ENCODE measurements at regions not wholly inside any gene's neighbourhood (a gene's known extent, or its start where the extent isn't known, plus 50 kb on each side); places are given as distances from the start of the nearest gene placed in this dataset.

DNA sequence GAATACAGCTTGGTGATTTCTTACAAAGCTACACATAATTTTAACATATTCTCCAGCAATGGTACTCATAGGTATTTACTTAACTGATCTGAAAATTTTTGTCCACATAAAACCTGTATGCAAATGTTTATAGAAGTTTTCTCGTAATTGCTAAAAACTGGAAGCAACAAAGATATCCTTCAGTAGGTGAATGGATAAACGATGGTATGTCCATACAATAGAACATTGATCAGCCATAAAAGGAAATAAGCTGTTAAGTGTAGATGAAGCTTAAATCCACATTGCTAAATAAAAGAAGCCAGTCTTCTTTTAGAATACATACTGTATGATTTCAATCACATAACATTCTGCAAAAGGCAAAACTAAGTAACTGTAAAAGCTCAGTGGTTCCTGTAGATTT lies 224.8 kb upstream of the DPYD start:
- DNase-seq (ENCODE audit: low spot score in 2 of 2), result no peak
- Histone ChIP-seq H3K36me3 (no peaks in the 10 kb centered on the region), H3K27ac (no peak overlapping the region), H3K4me1 (no peaks in the 10 kb centered on the region), H3K9me3 (peaks cover 0 to 15% of the 10 kb centered on the region in 2 donors), H3K27me3 (no peaks in the 10 kb centered on the region), H3K4me3 (no peak overlapping the region)
- intact Hi-C loops (cut with DNase I; ENCODE audit: low total_unique reads), result no loop called here
- TF ChIP-seq, protein P1, sequence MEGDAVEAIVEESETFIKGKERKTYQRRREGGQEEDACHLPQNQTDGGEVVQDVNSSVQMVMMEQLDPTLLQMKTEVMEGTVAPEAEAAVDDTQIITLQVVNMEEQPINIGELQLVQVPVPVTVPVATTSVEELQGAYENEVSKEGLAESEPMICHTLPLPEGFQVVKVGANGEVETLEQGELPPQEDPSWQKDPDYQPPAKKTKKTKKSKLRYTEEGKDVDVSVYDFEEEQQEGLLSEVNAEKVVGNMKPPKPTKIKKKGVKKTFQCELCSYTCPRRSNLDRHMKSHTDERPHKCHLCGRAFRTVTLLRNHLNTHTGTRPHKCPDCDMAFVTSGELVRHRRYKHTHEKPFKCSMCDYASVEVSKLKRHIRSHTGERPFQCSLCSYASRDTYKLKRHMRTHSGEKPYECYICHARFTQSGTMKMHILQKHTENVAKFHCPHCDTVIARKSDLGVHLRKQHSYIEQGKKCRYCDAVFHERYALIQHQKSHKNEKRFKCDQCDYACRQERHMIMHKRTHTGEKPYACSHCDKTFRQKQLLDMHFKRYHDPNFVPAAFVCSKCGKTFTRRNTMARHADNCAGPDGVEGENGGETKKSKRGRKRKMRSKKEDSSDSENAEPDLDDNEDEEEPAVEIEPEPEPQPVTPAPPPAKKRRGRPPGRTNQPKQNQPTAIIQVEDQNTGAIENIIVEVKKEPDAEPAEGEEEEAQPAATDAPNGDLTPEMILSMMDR (IDR thresholded peaks at IDR 0.05), result no peak
- TF ChIP-seq POLR2A (IDR thresholded peaks at IDR 0.05) (no peak), POLR2AphosphoS5 (IDR thresholded peaks at IDR 0.05) (no peak)

DNA sequence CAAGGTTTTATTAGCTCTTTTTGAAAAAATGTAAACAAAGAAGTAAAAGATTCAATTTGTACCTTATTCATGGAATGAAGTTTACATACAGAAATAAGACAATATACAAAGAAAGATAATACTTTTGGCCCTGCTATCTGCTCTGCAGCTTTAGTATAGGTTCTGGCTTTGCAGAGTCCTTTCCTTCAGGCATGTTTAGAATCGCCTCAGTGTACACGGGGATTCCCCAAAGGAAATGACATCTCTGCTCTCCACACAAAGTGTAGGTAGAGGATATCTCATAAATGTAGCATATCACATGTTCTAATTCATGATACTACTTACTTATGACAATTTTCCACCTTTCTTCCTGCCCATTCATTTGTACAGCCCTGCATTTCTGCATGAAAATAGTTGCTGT lies 222.6 kb upstream of the DPYD start:
- TF ChIP-seq POLR2A (IDR thresholded peaks at IDR 0.05) (no peak), POLR2AphosphoS5 (IDR thresholded peaks at IDR 0.05) (no peak)
- TF ChIP-seq, protein P1 (IDR thresholded peaks at IDR 0.05), result no peak
- DNase-seq (ENCODE audit: low spot score in 2 of 2), result no peak
- Histone ChIP-seq H3K27me3 (no peaks in the 10 kb centered on the region), H3K27ac (no peak overlapping the region), H3K4me1 (no peaks in the 10 kb centered on the region), H3K9me3 (peaks cover 0 to 3% of the 10 kb centered on the region in 2 donors), H3K36me3 (no peaks in the 10 kb centered on the region), H3K4me3 (no peak overlapping the region)
- intact Hi-C loops (cut with DNase I; ENCODE audit: low total_unique reads), result no loop called here

GRCh38 chr1:98133131-98133530 lies 212.3 kb upstream of the DPYD start:
- Histone ChIP-seq H3K27ac (no peak overlapping the region), H3K4me3 (no peak overlapping the region), H3K9me3 (no peaks in the 10 kb centered on the region), H3K36me3 (no peaks in the 10 kb centered on the region), H3K4me1 (no peaks in the 10 kb centered on the region), H3K27me3 (no peaks in the 10 kb centered on the region)
- intact Hi-C loops (cut with DNase I; ENCODE audit: low total_unique reads), result no loop called here
- DNase-seq (ENCODE audit: low spot score in 2 of 2), result no peak
- TF ChIP-seq, protein P1 (IDR thresholded peaks at IDR 0.05), result no peak
- TF ChIP-seq POLR2AphosphoS5 (IDR thresholded peaks at IDR 0.05), result no peak
- TF ChIP-seq POLR2A (IDR thresholded peaks at IDR 0.05), result no peak

- H3K4me3 ChIP-seq, result no peak overlapping the region
- no peak overlapping the region for H3K27ac ChIP-seq
- no peaks in the 10 kb centered on the region for H3K36me3 ChIP-seq
- no peak for DNase-seq (ENCODE audit: low spot score in 2 of 2)
- H3K27me3 ChIP-seq, result no peaks in the 10 kb centered on the region
- intact Hi-C loops (cut with DNase I; ENCODE audit: low total_unique reads), result no loop called here
- TF ChIP-seq POLR2AphosphoS5 (IDR thresholded peaks at IDR 0.05), result no peak
- TF ChIP-seq, protein P1 (IDR thresholded peaks at IDR 0.05), result no peak
- no peak for TF ChIP-seq POLR2A (IDR thresholded peaks at IDR 0.05)
- H3K9me3 ChIP-seq, result no peaks in the 10 kb centered on the region
- no peaks in the 10 kb centered on the region for H3K4me1 ChIP-seq
These were observed 209.6 kb upstream of the DPYD start for GRCh38 chr1:98130408-98130807.

DNA sequence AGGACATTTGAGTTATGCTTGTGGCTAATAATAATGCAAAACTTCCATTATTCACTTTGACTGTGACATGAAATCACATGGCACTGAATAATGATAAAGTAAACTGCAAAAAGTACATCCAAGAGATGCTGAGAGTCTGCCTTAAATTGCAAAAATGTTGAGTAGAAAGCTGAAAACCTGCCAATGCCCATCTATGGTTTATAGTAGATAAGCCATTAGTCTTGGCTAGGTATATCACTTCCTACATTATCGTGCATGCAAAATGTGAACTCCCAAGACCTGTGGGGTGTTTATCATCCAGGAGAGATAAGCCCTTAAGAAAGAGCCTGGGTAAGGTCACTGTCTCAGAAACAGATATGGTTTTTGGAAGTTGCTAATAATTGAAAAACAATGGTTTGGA lies 208.7 kb upstream of the DPYD start:
- intact Hi-C loops (cut with DNase I; ENCODE audit: low total_unique reads), result no loop called here
- Histone ChIP-seq H3K27ac (no peak overlapping the region), H3K27me3 (no peaks in the 10 kb centered on the region), H3K36me3 (no peaks in the 10 kb centered on the region), H3K9me3 (no peaks in the 10 kb centered on the region), H3K4me3 (no peak overlapping the region), H3K4me1 (no peaks in the 10 kb centered on the region)
- no peak for TF ChIP-seq POLR2AphosphoS5 (IDR thresholded peaks at IDR 0.05)
- TF ChIP-seq POLR2A (IDR thresholded peaks at IDR 0.05), result no peak
- TF ChIP-seq, protein P1 (IDR thresholded peaks at IDR 0.05), result no peak
- no peak for DNase-seq (ENCODE audit: low spot score in 2 of 2)
